ENCODE measurements at regions not wholly inside any gene's neighbourhood (a gene's known extent, or its start where the extent isn't known, plus 50 kb on each side); places are given as distances from the start of the nearest gene placed in this dataset.

- Histone ChIP-seq H2AFZ (ENCODE audit: low read length) (no peak overlapping the region), H4K91ac (ENCODE audit: insufficient read length, low read depth, low read length) (no peak overlapping the region), H4K8ac (replicated peaks; ENCODE audit: insufficient read length, low read depth, low read length) (no peak overlapping the region), H3K9me3 (ENCODE audit: control insufficient read depth, low read depth, low read length) (no peaks in the 10 kb centered on the region), H3K4me2 (ENCODE audit: insufficient read depth, insufficient read length, low read length) (no peak overlapping the region), H3T11ph (ENCODE audit: low read length) (no peak overlapping the region), H3K56ac (ENCODE audit: insufficient read length, low read depth, low read length) (no peak overlapping the region), H2AK5ac (ENCODE audit: insufficient read length, low read length) (no peak overlapping the region), H2BK5ac (ENCODE audit: insufficient read length, low read length) (no peak overlapping the region), H3K4ac (ENCODE audit: low read depth, low read length) (no peak overlapping the region), H3K18ac (ENCODE audit: insufficient read length, low read depth, low read length) (no peak overlapping the region), H3K79me2 (ENCODE audit: insufficient read depth, low read length) (no peaks in the 10 kb centered on the region), H2BK20ac (ENCODE audit: low read depth, low read length, poor library complexity, severe bottlenecking) (no peak overlapping the region), H3K79me1 (ENCODE audit: insufficient read depth, low read depth, low read length, poor library complexity, severe bottlenecking) (no peaks in the 10 kb centered on the region), H3K23ac (ENCODE audit: insufficient read length, low read depth, low read length) (no peak overlapping the region), H3K4me1 (ENCODE audit: insufficient read depth, low read length) (no peaks in the 10 kb centered on the region; the same call in 1 of the 2 replicates), H3K27ac (ENCODE audit: insufficient read length, low read depth, low read length) (no peak overlapping the region), H3K9ac (ENCODE audit: extremely low read depth, insufficient read length, low read length) (no peak overlapping the region), H3K23me2 (ENCODE audit: insufficient read length, low read depth, low read length, poor library complexity, severe bottlenecking) (no peaks in the 10 kb centered on the region), H2BK120ac (ENCODE audit: low read depth, low read length, poor library complexity, severe bottlenecking) (no peak overlapping the region), H2BK15ac (ENCODE audit: low read depth, low read length) (no peak overlapping the region), H4K20me1 (ENCODE audit: control insufficient read depth, insufficient read depth, insufficient read length) (no peaks in the 10 kb centered on the region), H2BK12ac (ENCODE audit: insufficient read length, low read depth, low read length) (no peak overlapping the region), H3K27me3 (ENCODE audit: insufficient read depth, low read length) (no peaks in the 10 kb centered on the region), H3K14ac (ENCODE audit: insufficient read depth, low read length) (no peak overlapping the region), H4K5ac (ENCODE audit: insufficient read length, low read depth, low read length) (no peak overlapping the region)
- peaks cover 55 to 68% of the 10 kb centered on the region in 2 experiments for H3K9me3 Mint-ChIP-seq
- no CpG with 5 or more reads among the region's 6 CpGs for WGBS (ENCODE audit: extremely low coverage, insufficient read length, low lambda C conversion rate)
- no peak overlapping the region for H3K27ac Mint-ChIP-seq
- H3K36me3 Mint-ChIP-seq (ENCODE audit: insufficient read depth in 1 of 3, low read depth in 3 of 3), result peaks cover 0 to 3% (median 1%) of the 10 kb centered on the region in 3 experiments; a peak in 3 of 7 replicates
- TF ChIP-seq, protein P1, sequence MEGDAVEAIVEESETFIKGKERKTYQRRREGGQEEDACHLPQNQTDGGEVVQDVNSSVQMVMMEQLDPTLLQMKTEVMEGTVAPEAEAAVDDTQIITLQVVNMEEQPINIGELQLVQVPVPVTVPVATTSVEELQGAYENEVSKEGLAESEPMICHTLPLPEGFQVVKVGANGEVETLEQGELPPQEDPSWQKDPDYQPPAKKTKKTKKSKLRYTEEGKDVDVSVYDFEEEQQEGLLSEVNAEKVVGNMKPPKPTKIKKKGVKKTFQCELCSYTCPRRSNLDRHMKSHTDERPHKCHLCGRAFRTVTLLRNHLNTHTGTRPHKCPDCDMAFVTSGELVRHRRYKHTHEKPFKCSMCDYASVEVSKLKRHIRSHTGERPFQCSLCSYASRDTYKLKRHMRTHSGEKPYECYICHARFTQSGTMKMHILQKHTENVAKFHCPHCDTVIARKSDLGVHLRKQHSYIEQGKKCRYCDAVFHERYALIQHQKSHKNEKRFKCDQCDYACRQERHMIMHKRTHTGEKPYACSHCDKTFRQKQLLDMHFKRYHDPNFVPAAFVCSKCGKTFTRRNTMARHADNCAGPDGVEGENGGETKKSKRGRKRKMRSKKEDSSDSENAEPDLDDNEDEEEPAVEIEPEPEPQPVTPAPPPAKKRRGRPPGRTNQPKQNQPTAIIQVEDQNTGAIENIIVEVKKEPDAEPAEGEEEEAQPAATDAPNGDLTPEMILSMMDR (conservative IDR thresholded peaks at IDR 0.05), result no peak
- H3K27me3 Mint-ChIP-seq (ENCODE audit: low read depth), result peaks cover 2% of the 10 kb centered on the region
- no peak for DNase-seq
- peaks cover 0 to 4% of the 10 kb centered on the region in 2 experiments; a peak in 3 of 4 replicates for H3K4me1 Mint-ChIP-seq
- H3K4me3 Mint-ChIP-seq, result no peak overlapping the region; a peak in 1 of 5 replicates
These were observed 605.1 kb downstream of the BCOR start for GRCh38 chrX:39492497-39493162.

All from H9 (cell line).